HG02981 (cell line): ENCODE measurements at regions not wholly inside any gene's neighbourhood (a gene's known extent, or its start where the extent isn't known, plus 50 kb on each side); places are given as distances from the start of the nearest gene placed in this dataset.

Source experiments
- ATAC-seq: cut with Tn5 transposase; IDR thresholded peaks from one replicate; pipeline ENCODE4 v1.9.1; 2021; ENCODE audit warnings: mild to moderate bottlenecking, moderate library complexity; ENCODE audit not compliant: unreplicated experiment

GRCh38 chr1:192713921-192714320 is 78.0 kb downstream of the RGS13 start:
- ATAC-seq, result no peak

- ATAC-seq, result no peak
Measured at GRCh38 chr1:192724670-192725069, 84.2 kb upstream of the RGS2 start.

GRCh38 chr1:192726820-192727504 is 81.9 kb upstream of the RGS2 start:
- ATAC-seq, result no peak

- no peak for ATAC-seq
Measured at GRCh38 chr1:192729500-192729899, 79.3 kb upstream of the RGS2 start.

GRCh38 chr1:192730198-192730597 is 78.6 kb upstream of the RGS2 start:
- ATAC-seq, result no peak

GRCh38 chr1:192732787-192733186 is 76.1 kb upstream of the RGS2 start:
- peak; percentile 72 for ATAC-seq

- no peak for ATAC-seq
Measured at GRCh38 chr1:192735298-192735915, 73.4 kb upstream of the RGS2 start.

GRCh38 chr1:192737306-192737705 is 71.5 kb upstream of the RGS2 start:
- no peak for ATAC-seq

- no peak for ATAC-seq
Measured at GRCh38 chr1:192739476-192740184, 69.2 kb upstream of the RGS2 start.

- ATAC-seq, result no peak
Measured at GRCh38 chr1:192740214-192740613, 68.6 kb upstream of the RGS2 start.

- no peak for ATAC-seq
Measured at GRCh38 chr1:192741095-192741494, 67.7 kb upstream of the RGS2 start.

GRCh38 chr1:192747301-192747700 is 61.5 kb upstream of the RGS2 start:
- ATAC-seq, result no peak

- no peak for ATAC-seq
Measured at GRCh38 chr1:192747943-192748342, 60.9 kb upstream of the RGS2 start.

GRCh38 chr1:192749349-192749748 is 59.5 kb upstream of the RGS2 start:
- ATAC-seq, result no peak

GRCh38 chr1:192751260-192751659 is 57.6 kb upstream of the RGS2 start:
- ATAC-seq, result no peak

GRCh38 chr1:192756314-192756713 is 52.5 kb upstream of the RGS2 start:
- ATAC-seq, result no peak

- no peak for ATAC-seq
Measured at GRCh38 chr1:192756847-192757246, 52.0 kb upstream of the RGS2 start.

- ATAC-seq, result no peak
Measured at GRCh38 chr1:192758492-192758891, 50.3 kb upstream of the RGS2 start.
